Esophagus mucosa (tissue), 1 donor: ENCODE measurements at regions not wholly inside any gene's neighbourhood (a gene's known extent, or its start where the extent isn't known, plus 50 kb on each side); places are given as distances from the start of the nearest gene placed in this dataset.

Source experiments
- ATAC-seq: fragments of 200-7000 bp; cut with Tn5 transposase; one replicate; pipeline ENCODE4 v1.9.1; 2020
- donor health status: DM: yes; HTN: yes; CAD: no.

GRCh38 chr1:112267206-112267605, 128.8 kb upstream of the CTTNBP2NL start:
- ATAC-seq, result no peak

GRCh38 chr1:112267929-112268328, 128.1 kb upstream of the CTTNBP2NL start:
- no peak for ATAC-seq

- ATAC-seq, result no peak
These were observed 127.6 kb upstream of the CTTNBP2NL start for GRCh38 chr1:112268408-112268807.

GRCh38 chr1:112271270-112271669, 124.7 kb upstream of the CTTNBP2NL start:
- ATAC-seq, result no peak

- no peak for ATAC-seq
These were observed 123.8 kb upstream of the CTTNBP2NL start for GRCh38 chr1:112272101-112272772.

GRCh38 chr1:112284796-112285195, 111.2 kb upstream of the CTTNBP2NL start:
- no peak for ATAC-seq

- ATAC-seq, result no peak
These were observed 110.7 kb upstream of the CTTNBP2NL start for GRCh38 chr1:112285316-112285715.

- no peak for ATAC-seq
These were observed 110.3 kb upstream of the CTTNBP2NL start for GRCh38 chr1:112285746-112286145.

- ATAC-seq, result no peak
These were observed 99.1 kb upstream of the CTTNBP2NL start for GRCh38 chr1:112296908-112297307.

GRCh38 chr1:112297536-112297935, 98.5 kb upstream of the CTTNBP2NL start:
- ATAC-seq, result no peak

GRCh38 chr1:112298558-112298957, 97.5 kb upstream of the CTTNBP2NL start:
- ATAC-seq, result peak; percentile 71

GRCh38 chr1:112304126-112304525, 91.9 kb upstream of the CTTNBP2NL start:
- ATAC-seq, result no peak

GRCh38 chr1:112304612-112305011, 91.4 kb upstream of the CTTNBP2NL start:
- ATAC-seq, result no peak

GRCh38 chr1:112307930-112308591, 88.0 kb upstream of the CTTNBP2NL start:
- no peak for ATAC-seq

- no peak for ATAC-seq
These were observed 87.3 kb upstream of the CTTNBP2NL start for GRCh38 chr1:112308716-112309115.

- ATAC-seq, result no peak
These were observed 86.5 kb upstream of the CTTNBP2NL start for GRCh38 chr1:112309499-112309898.

GRCh38 chr1:112312315-112312714, 83.7 kb upstream of the CTTNBP2NL start:
- ATAC-seq, result no peak

- no peak for ATAC-seq
These were observed 83.1 kb upstream of the CTTNBP2NL start for GRCh38 chr1:112312879-112313278.

- no peak for ATAC-seq
These were observed 79.6 kb upstream of the CTTNBP2NL start for GRCh38 chr1:112316254-112316913.

- ATAC-seq, result no peak
These were observed 78.9 kb upstream of the CTTNBP2NL start for GRCh38 chr1:112317140-112317539.

GRCh38 chr1:112317611-112318062, 78.4 kb upstream of the CTTNBP2NL start:
- ATAC-seq, result no peak

GRCh38 chr1:112318263-112318662, 77.8 kb upstream of the CTTNBP2NL start:
- no peak for ATAC-seq

GRCh38 chr1:112318698-112319370, 77.2 kb upstream of the CTTNBP2NL start:
- no peak for ATAC-seq
